SU-DHL-6 (cell line): ENCODE measurements at regions not wholly inside any gene's neighbourhood (a gene's known extent, or its start where the extent isn't known, plus 50 kb on each side); places are given as distances from the start of the nearest gene placed in this dataset.

Source experiments
- H2AFZ ChIP-seq: fragments of 200-600 bp; sonication (generic); 2 replicates; pipeline ENCODE4 v1.6.1; 2014; ENCODE audit warnings: low read depth, mild to moderate bottlenecking, moderate library complexity, mixed read lengths, antibody characterized with exemption, low read length; ENCODE audit not compliant: severe bottlenecking
- H3F3A ChIP-seq: fragments of 200-600 bp; shearing (Covaris generic); 2 replicates; pipeline ENCODE4 v1.6.0; 2016; ENCODE audit warnings: antibody characterized with exemption, mild to moderate bottlenecking; ENCODE audit not compliant: insufficient read depth
- H3K27ac ChIP-seq: fragments of 200-600 bp; sonication (generic); 2 replicates; pipeline ENCODE4 v1.5.1; 2016; ENCODE audit warnings: low read depth, mild to moderate bottlenecking, low read length, moderate library complexity, mixed read lengths
- H3K27me3 ChIP-seq: fragments of 200-600 bp; sonication (generic), shearing (Covaris generic); 2 replicates; pipeline ENCODE4 v1.6.0; 2014; ENCODE audit warnings: mild to moderate bottlenecking, low read length
- H3K36me3 ChIP-seq: fragments of 200-600 bp; sonication (generic); 2 replicates; pipeline ENCODE4 v1.6.1; 2014; ENCODE audit warnings: mild to moderate bottlenecking, low read length, mixed read lengths
- H3K4me2 ChIP-seq: fragments of 300-600, 200-600 bp; shearing (Covaris generic), sonication (generic); 2 replicates; pipeline ENCODE4 v1.6.0; 2014; ENCODE audit warnings: low read length, low read depth, mild to moderate bottlenecking; ENCODE audit not compliant: poor library complexity, severe bottlenecking
- H3K4me3 ChIP-seq: fragments of 200-600 bp; sonication (generic); 2 replicates; pipeline ENCODE4 v1.5.1; 2014; ENCODE audit warnings: antibody characterized with exemption, low read length, mild to moderate bottlenecking, mixed read lengths; ENCODE audit not compliant: insufficient read depth, poor library complexity, severe bottlenecking
- H3K79me2 ChIP-seq: fragments of 200-600 bp; sonication (generic); 2 replicates; pipeline ENCODE4 v1.6.1; 2014; ENCODE audit warnings: mild to moderate bottlenecking, low read length, moderate library complexity; ENCODE audit not compliant: insufficient read depth
- H3K9ac ChIP-seq: fragments of 200-600 bp; sonication (generic); 2 replicates; pipeline ENCODE4 v1.7.0; 2014; ENCODE audit warnings: mild to moderate bottlenecking, low read length
- H3K9me2 ChIP-seq: fragments of 200-600 bp; sonication (generic); replicated peaks from 2 replicates; pipeline ENCODE4 v1.6.1; 2014; ENCODE audit warnings: low read length; ENCODE audit not compliant: insufficient read depth
- H3K9me3 ChIP-seq: fragments of 200-600 bp; sonication (generic); 2 replicates; pipeline ENCODE4 v1.6.1; 2014; ENCODE audit warnings: low read length, mixed read lengths; ENCODE audit not compliant: insufficient read depth
- H4K20me1 ChIP-seq: fragments of 200-600 bp; sonication (generic); 2 replicates; pipeline ENCODE4 v1.6.1; 2014; ENCODE audit warnings: low read depth, mild to moderate bottlenecking, antibody characterized with exemption, low read length, moderate library complexity, mixed read lengths
- EZH2phosphoT487 ChIP-seq: fragments of 200-600 bp; sonication (generic), shearing (Covaris generic); conservative IDR thresholded peaks from 2 replicates; pipeline ENCODE4 v1.6.1; 2018; ENCODE audit warnings: mild to moderate bottlenecking, antibody characterized with exemption, low read length, moderate library complexity, mixed read lengths
- TF ChIP-seq, protein P1 (sequence below): fragments of 200-600 bp; sonication (generic); IDR thresholded peaks from one replicate; pipeline ENCODE4 v1.5.1; 2017; ENCODE audit warnings: antibody characterized with exemption, mild to moderate bottlenecking, low read length, moderate library complexity; ENCODE audit not compliant: insufficient read depth, poor library complexity, severe bottlenecking

GRCh38 chr5:87885758-87886157, 382.9 kb downstream of the TMEM161B start:
- Histone ChIP-seq H3K27me3 (no peaks in the 10 kb centered on the region), H3K36me3 (no peaks in the 10 kb centered on the region), H3K9ac (no peak overlapping the region), H3K27ac (no peak overlapping the region), H3K9me3 (no peaks in the 10 kb centered on the region), H3K79me2 (no peaks in the 10 kb centered on the region), H3K9me2 (no peaks in the 10 kb centered on the region), H2AFZ (no peak overlapping the region), H3K4me2 (no peak overlapping the region), H4K20me1 (no peaks in the 10 kb centered on the region), H3K4me3 (no peak overlapping the region), H3F3A (no peaks in the 10 kb centered on the region)
- TF ChIP-seq, protein P1, sequence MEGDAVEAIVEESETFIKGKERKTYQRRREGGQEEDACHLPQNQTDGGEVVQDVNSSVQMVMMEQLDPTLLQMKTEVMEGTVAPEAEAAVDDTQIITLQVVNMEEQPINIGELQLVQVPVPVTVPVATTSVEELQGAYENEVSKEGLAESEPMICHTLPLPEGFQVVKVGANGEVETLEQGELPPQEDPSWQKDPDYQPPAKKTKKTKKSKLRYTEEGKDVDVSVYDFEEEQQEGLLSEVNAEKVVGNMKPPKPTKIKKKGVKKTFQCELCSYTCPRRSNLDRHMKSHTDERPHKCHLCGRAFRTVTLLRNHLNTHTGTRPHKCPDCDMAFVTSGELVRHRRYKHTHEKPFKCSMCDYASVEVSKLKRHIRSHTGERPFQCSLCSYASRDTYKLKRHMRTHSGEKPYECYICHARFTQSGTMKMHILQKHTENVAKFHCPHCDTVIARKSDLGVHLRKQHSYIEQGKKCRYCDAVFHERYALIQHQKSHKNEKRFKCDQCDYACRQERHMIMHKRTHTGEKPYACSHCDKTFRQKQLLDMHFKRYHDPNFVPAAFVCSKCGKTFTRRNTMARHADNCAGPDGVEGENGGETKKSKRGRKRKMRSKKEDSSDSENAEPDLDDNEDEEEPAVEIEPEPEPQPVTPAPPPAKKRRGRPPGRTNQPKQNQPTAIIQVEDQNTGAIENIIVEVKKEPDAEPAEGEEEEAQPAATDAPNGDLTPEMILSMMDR: no peak
- no peak for TF ChIP-seq EZH2phosphoT487

GRCh38 chr5:87877495-87877894, 391.1 kb downstream of the TMEM161B start:
- Histone ChIP-seq H3K9me3 (no peaks in the 10 kb centered on the region), H3K4me2 (no peak overlapping the region), H3K9me2 (no peaks in the 10 kb centered on the region), H3K27me3 (no peaks in the 10 kb centered on the region), H3F3A (no peaks in the 10 kb centered on the region), H3K4me3 (no peak overlapping the region), H2AFZ (no peak overlapping the region), H3K27ac (no peak overlapping the region), H3K79me2 (no peaks in the 10 kb centered on the region), H3K9ac (no peak overlapping the region), H4K20me1 (no peaks in the 10 kb centered on the region), H3K36me3 (no peaks in the 10 kb centered on the region)
- TF ChIP-seq, protein P1: no peak
- TF ChIP-seq EZH2phosphoT487: no peak

DNA sequence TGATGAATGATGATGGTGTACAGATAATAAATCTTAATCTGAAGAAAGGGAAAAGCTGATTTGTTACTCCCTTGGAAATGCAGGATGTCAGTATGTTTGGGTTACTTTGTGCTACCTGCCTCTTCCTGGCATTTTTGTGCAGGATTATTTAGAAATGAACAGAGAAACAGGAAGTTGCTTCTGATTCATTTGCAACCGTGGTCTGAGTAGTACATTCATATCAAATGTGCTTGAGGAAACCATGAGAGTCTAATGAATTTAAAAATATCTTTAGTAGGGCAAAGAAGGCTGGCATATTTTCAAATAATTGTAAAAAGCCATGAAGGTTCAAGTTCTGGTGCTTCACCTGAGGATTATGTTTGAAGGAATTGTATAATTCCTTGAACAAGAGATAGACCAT, 391.6 kb downstream of the TMEM161B start:
- Histone ChIP-seq H3K36me3 (no peaks in the 10 kb centered on the region), H4K20me1 (no peaks in the 10 kb centered on the region), H2AFZ (no peak overlapping the region), H3K4me3 (no peak overlapping the region), H3K4me2 (no peak overlapping the region), H3K79me2 (no peaks in the 10 kb centered on the region), H3F3A (no peaks in the 10 kb centered on the region), H3K9me2 (no peaks in the 10 kb centered on the region), H3K27ac (no peak overlapping the region), H3K9ac (no peak overlapping the region), H3K27me3 (no peaks in the 10 kb centered on the region), H3K9me3 (no peaks in the 10 kb centered on the region)
- TF ChIP-seq, protein P1: no peak

DNA sequence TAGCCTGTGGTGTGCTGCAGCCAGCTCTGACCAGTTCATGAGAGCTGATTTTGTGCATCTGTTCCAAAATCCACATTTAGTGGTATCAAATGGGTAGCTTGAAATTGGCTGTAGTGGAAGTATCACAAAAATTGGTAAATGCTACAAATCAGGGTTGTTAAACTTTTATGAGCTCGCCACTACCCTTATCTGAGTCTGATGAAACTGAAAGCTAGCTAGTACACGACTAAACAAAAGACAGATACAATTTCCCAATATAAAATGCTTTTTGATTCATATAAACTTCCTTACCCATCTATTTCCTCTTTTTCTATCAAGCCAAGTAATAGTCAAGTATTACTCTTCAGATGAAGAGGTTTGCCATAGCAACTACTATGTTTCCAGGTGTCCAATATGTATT, 392.0 kb downstream of the TMEM161B start:
- Histone ChIP-seq H3K9ac (no peak overlapping the region), H3K4me3 (no peak overlapping the region)

More for the DNA sequence above, 392.0 kb downstream of the TMEM161B start:
- H3K36me3 ChIP-seq: no peaks in the 10 kb centered on the region
- no peaks in the 10 kb centered on the region for H3F3A ChIP-seq
- no peaks in the 10 kb centered on the region for H3K9me3 ChIP-seq
- H3K9me2 ChIP-seq: no peaks in the 10 kb centered on the region
- H4K20me1 ChIP-seq: no peaks in the 10 kb centered on the region
- H3K27ac ChIP-seq: no peak overlapping the region
- no peak overlapping the region for H3K4me2 ChIP-seq
- TF ChIP-seq EZH2phosphoT487: no peak
- TF ChIP-seq, protein P1: no peak
- H2AFZ ChIP-seq: no peak overlapping the region
- no peaks in the 10 kb centered on the region for H3K79me2 ChIP-seq
- no peaks in the 10 kb centered on the region for H3K27me3 ChIP-seq
